HK-2 (cell line): ENCODE measurements at regions not wholly inside any gene's neighbourhood (a gene's known extent, or its start where the extent isn't known, plus 50 kb on each side); places are given as distances from the start of the nearest gene placed in this dataset.

Source experiments
- DNase-seq: peaks from one replicate; pipeline ENCODE4 v3.0.0-alpha.2; 2018; ENCODE audit not compliant: unreplicated experiment

DNA sequence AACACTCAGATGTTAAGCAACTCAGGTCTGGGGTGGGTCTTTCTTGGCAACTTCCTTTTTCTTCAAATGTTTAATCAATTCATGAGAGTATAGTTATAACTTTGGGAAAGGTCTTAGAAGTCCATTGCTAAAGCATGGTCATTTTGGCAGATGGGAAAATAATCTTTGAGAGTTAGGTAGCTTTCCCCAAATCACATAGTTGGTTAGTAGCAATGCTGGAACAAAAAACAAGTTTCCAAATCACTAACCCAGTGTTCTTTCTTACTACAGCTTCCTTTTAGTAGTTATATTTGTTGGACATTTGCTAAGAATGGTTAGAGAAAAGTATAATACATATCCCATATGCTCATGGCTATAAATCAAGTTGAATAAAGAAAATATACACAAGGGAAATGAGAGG lies 185.2 kb upstream of the SLC14A2 start:
- no peak for DNase-seq

- DNase-seq = no peak
Measured at GRCh38 chr18:45435810-45436209, 179.5 kb upstream of the SLC14A2 start.

GRCh38 chr18:45437366-45437765 lies 177.9 kb upstream of the SLC14A2 start:
- no peak for DNase-seq

GRCh38 chr18:45439851-45440645 lies 175.2 kb upstream of the SLC14A2 start:
- DNase-seq = no peak

DNA sequence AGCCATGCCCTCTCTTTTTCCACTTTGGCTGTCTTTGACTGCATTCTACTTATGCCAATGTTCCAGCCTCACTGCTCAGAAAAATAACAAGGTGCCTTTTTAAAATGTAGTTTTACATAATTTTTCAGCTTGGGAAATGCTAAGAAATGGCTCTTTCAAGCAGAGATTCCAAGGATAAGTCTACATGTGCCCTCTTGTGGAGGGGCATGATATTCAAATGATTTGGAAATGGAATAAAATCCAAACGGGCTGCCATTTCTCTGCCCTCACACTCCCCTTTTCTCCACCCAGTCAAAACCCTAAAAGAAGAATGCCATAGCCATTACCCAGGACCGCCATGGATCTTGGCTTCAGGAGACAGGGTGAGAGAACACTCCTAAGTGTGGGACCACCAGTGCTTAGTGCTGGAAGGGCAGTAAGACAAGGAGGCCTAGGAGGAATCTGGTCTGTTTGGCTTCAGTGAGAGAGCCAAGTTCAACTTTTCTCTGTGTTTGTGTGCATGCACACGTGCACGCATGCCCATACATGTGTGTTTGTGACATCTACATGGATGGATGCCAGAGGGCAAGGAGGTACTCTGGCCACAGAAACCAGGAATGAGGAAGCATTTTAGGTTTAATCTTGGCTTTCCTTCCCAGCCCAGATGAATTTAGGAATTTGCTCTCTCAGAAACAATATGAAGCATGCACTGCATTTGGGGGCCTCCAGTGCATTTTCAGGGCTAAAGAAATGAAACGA lies 174.0 kb upstream of the SLC14A2 start:
- no peak for DNase-seq

DNA sequence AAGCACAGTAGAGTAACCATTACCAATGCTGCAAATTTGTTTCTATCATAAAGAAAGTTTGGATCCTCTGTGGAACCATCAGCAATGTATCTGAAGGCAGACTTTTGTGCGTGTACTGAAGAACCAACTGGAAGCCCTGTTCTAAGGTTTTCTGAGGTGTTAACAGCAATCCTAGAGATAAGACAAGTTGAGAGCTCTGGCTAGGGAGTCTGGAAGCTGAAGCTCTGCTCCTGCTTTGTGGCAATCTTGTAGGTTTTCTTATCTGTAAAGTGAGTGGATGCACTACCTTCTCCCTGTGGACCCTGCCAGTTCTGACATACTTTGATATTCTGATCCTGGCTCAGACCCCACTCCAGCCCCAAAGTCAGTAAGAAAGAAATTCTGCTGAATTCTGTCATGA lies 171.2 kb upstream of the SLC14A2 start:
- no peak for DNase-seq

DNA sequence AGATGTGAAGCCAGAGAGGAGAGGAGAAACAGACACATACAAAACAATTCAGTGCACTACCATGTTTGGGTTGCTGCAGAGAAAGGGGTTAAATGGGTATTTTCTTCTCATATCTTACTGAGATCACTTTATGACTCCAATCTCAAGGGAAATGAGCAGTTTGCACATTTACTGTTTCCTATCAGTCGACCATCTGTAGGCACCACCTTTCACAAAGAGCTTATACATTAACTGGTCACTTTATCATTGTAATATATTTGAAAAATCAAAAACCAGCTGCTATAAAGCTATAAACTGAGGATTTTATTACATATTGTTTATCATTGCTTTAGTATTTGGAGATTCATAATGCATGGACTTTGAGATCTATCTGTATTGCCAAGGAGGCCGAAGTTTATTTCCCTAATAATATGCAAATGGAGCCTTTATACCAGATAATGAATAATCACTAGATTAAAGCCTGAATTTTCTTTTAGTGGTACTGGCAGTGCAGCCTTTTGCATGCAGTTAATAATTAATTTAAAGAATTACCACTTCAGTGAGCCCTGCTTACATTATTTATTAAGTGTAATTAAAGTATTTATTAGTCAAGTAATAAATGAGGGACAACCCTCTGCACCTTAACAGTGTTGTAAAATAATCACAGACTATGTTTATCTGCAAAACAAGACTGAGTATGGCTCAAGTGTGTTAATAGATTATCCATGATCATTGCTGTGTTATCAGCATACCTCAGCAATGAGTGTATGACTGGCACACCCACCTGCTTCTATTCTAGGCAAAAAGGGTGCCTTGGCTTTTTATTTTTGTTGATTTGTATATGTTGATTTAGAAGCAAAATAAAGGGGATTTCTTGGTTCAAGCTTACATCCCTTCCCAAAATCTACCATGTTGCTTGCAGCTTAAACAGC lies 167.7 kb upstream of the SLC14A2 start:
- no peak for DNase-seq

DNA sequence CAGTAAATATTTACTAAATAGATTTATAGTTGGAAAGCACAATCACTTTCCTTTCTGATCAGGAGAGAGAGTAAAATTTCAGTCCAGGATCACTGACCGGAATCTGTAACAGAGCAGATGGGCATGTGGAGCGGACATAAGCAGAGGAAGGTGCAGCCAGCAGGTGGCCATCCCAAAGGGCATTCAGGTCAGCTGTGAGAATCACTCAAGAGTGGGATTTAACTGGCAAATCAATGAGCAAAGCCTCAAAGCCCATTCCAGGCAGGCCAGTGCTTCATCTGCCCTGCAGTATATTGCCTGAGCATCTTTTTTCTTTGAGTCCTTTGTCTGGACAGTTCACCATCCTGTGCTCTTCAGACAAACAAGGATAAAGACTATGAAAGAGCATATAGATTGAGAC lies 166.4 kb upstream of the SLC14A2 start:
- DNase-seq = no peak

DNA sequence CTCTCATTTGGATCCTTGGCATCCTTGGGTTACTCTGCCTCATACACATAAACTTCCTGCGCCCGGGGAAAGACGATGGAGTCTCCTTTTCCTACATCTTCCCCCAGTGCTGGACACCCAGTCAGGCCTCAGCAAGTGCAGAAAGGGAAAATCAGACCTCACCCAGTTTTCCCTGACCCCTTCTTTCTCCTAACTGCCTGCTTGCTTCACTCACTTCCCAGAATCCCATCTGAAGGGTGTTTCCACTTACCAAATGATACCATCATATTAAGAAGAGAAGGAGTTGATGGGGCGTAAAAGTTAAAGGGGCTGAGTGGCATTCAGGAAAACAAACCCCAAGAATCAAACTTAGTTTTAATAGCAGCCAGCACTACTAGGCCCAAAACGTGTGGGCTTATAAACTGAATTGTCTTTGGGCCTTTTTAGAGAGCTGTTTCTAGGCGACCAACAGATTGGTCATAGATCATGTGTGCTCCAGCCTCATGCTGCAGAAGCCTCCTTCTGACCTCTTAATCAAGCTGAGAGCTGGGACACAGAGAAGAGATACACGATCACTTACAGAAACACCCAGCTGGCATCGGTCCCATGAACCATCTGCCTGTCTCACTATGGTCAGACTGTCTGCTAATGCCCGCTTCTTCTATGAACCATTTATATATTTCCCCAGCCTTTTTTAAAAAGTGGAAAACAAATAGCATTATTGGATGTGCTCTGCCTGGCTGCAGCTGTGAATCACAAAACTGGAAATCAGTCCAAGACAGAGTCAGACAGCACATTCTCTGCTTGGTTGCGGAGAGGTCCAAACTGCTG lies 165.7 kb upstream of the SLC14A2 start:
- DNase-seq = no peak

DNA sequence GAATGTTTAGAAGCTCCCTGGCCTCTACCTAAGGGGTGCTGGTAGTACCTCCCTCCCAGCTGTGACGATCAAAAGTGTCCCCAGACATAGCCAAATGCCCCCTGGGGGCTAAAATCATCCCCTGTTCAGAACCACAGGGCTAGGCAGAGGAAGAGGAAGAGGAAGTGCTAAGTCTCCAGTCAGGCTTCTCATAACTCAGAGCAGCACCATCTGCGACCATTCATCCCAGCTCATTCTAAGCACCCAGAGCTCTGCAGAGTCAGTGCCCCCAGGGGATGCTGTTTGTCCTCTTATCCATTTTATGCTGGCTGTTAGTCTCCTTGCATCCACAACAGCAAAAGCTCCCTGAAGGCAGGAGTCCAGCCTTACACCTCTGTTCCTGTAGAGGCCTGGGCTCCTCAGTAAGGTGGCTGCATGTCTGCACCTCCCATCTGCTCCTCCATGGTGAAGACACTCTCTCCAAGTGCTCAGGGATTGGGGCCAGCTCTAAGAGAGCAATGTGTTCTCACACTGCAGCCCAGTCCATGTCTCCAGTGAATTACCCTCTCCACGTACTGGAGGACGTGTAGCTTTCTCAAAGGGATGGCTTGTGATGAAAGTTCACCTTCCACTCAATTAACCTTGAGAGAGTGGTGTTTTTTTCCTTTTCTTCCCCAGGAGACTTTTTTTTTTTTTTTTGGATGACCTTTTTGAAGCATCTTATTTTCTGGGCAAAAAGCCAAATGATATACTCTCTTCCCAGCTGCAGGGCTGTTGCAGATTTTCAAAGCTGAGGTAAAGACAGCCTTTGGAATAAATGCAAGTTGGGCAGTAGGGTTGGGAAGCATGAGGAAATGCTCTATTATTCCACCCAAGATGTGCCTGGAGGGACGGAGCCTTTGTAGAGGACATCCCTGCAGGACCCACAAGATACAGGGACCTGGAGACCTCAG lies 158.9 kb upstream of the SLC14A2 start:
- no peak for DNase-seq

DNA sequence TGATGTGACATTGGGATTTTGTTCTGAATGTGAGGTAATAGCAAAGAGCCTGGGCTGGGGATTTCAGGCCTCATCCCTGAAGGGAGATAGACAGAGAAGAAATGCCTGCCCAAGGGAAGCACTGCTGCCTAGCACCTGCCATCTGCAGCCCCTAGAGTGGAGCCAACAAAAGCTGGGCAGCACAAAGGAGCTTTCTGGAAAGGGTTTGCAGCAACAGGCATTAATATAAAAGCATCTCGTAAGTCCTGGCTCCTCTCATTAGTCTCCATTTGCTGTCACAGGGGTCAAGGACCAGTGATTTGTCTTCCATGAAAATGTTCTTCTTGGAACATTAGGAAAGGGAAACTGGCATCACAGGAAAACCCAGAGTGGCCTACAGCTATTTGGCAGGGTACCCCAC lies 157.2 kb upstream of the SLC14A2 start:
- DNase-seq = no peak

GRCh38 chr18:45462179-45462578 lies 153.1 kb upstream of the SLC14A2 start:
- no peak for DNase-seq

DNA sequence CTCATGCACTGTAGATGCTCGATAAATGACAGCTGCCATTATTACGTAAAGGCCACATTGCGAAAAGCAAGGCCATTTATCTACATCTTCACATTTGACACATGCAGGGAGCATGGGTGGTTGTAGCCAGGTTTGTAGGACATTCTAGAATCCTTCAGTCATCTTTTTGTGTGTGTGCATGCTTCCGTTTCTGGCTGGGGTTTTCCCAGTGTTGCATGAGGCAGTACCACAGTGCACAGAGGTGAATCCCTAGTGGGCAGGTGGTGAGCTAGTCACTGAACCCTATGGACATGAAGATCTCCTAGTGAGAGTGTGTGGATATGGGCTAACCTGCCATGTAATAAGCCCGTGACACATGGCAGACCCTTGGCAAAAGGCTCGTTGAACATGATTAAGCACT lies 151.8 kb upstream of the SLC14A2 start:
- DNase-seq = no peak

DNA sequence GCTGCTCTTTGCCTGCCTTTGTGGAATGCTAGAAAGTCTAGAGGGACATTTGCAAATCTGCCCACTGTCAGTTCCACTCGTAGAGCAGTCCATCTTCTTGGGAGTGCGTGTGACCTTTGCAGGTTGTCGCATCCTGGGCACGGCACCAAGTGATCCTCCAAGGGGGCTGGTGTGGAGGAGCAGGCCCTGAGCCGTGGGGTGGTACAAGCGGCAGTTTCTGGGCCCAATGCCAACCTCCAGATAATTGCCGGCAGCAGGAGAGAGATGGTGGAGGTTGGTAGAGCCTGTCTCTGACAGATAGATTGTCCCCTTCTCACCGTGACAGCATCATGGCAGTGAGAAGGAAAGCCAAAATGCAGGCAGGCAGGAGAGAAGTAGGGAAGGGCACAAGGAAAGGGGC lies 150.7 kb upstream of the SLC14A2 start:
- DNase-seq = no peak

DNA sequence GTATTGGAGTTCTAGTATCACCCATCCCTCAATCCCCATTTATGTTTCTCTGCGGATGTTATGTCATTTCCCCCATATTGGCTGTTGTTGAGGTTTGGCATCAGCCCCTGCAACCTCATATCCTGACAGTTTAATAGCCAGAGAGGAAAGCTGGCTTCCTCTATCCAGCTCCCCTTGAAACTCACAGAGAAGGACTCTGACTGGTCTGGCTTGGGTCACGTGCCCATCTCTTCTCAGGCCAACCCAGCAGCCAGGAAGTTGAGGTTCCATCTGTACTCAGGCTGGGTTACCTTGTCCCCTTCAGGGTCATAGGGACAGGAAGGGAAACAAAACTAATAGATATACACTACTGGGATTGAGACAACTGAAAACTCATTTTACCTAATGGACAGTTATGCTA lies 148.0 kb upstream of the SLC14A2 start:
- no peak for DNase-seq

DNA sequence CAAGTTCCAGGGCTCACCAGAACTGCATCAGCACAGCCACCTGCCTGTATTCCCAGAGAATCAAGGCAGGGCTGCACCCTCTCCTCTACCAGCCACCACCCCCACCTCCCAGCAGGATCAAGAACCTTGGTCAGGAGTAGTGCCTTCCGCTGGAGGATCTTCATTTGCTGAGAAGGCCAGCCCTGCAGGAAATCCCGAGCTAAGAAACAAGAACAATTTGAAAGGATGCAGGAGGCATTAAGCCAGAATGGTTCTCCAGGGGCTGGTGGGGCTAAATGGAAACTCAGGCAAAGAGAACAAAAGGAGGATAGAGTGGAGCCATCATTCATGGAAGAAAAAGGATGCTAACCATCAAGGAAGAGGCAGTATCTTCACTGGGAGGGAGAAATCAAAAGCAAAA lies 147.3 kb upstream of the SLC14A2 start:
- DNase-seq = no peak

DNA sequence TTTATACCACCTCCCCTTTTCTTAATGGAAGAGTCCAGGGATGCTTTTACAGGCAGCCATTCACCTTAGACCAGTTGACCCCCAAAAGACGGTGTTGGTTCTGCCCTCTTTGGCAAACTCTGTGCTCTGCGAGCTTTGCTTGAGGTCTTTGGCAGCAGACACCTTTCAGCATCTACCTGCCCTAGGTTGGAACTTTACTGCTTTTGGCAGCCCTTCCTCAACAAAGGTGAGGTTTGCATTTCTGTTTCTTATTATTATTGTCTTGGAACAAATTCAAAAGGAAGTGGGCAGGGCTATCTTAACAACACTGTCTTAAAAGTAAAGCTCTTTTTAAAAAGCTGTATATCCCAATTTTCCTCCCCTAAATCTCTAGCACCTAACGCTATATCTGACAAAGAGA lies 136.4 kb upstream of the SLC14A2 start:
- DNase-seq = no peak

GRCh38 chr18:45480219-45481015 lies 134.9 kb upstream of the SLC14A2 start:
- DNase-seq = no peak

DNA sequence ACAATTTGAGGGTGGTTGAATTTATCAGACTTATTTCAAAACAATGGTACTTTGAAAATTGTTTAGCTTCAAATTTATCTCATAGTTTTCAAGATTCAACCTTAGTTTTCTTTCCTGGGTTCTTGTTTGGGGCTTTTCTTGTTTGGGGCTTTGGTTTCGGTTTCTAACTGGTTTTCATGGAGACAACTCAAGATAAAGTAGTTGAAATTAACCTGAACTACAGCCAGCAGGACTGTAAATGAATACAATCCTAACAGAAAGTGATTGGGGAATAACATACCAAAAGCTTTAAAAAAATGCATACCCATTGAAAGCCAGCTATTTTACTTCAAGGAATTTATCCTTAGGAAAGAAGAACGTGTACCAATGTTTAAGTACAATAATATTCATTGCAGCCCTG lies 133.5 kb upstream of the SLC14A2 start:
- DNase-seq = no peak

GRCh38 chr18:45482286-45482685 lies 133.0 kb upstream of the SLC14A2 start:
- DNase-seq = no peak
